ENCODE measurements at regions not wholly inside any gene's neighbourhood (a gene's known extent, or its start where the extent isn't known, plus 50 kb on each side); places are given as distances from the start of the nearest gene placed in this dataset.

- Mint-ChIP-seq H3K27me3 (peaks cover 0 to 5% of the 10 kb centered on the region in 2 donors), H3K4me1 (ENCODE audit: low read depth in 2 of 2) (no peaks in the 10 kb centered on the region), H3K36me3 (no peaks in the 10 kb centered on the region), H3K4me3 (no peak overlapping the region), H3K27ac (no peak overlapping the region), H3K9me3 (peaks cover 4% of the 10 kb centered on the region)
- DNase-seq (ENCODE audit: low spot score) (no peak), ATAC-seq (no peak)
These were observed 244.5 kb downstream of the MEIS1 start for GRCh38 chr2:66679442-66679841.

GRCh38 chr2:66682476-66682875, 247.6 kb downstream of the MEIS1 start:
- H3K4me1 Mint-ChIP-seq (ENCODE audit: low read depth in 2 of 2), result no peaks in the 10 kb centered on the region
- H3K27me3 Mint-ChIP-seq, result peaks cover 0 to 2% of the 10 kb centered on the region in 2 donors
- H3K9me3 Mint-ChIP-seq, result no peaks in the 10 kb centered on the region
- DNase-seq (ENCODE audit: low spot score), result no peak
- H3K36me3 Mint-ChIP-seq, result no peaks in the 10 kb centered on the region
- ATAC-seq, result no peak
- H3K4me3 Mint-ChIP-seq, result no peak overlapping the region
- H3K27ac Mint-ChIP-seq, result no peak overlapping the region

GRCh38 chr2:66683064-66683463, 248.1 kb downstream of the MEIS1 start:
- Mint-ChIP-seq H3K36me3 (no peaks in the 10 kb centered on the region), H3K9me3 (no peaks in the 10 kb centered on the region), H3K4me1 (ENCODE audit: low read depth in 2 of 2) (no peaks in the 10 kb centered on the region), H3K27me3 (peaks cover 0 to 2% of the 10 kb centered on the region in 2 donors), H3K27ac (no peak overlapping the region), H3K4me3 (no peak overlapping the region)
- DNase-seq (ENCODE audit: low spot score), result no peak
- no peak for ATAC-seq

- no peak overlapping the region for H3K4me3 Mint-ChIP-seq
- DNase-seq (ENCODE audit: low spot score) (no peak), ATAC-seq (no peak)
- no peaks in the 10 kb centered on the region for H3K4me1 Mint-ChIP-seq (ENCODE audit: low read depth in 2 of 2)
- H3K9me3 Mint-ChIP-seq, result no peaks in the 10 kb centered on the region
- no peaks in the 10 kb centered on the region for H3K36me3 Mint-ChIP-seq
- H3K27ac Mint-ChIP-seq, result no peak overlapping the region
- peaks cover 0 to 2% of the 10 kb centered on the region in 2 donors for H3K27me3 Mint-ChIP-seq
These were observed 248.7 kb downstream of the MEIS1 start for GRCh38 chr2:66683599-66683998.

- no peaks in the 10 kb centered on the region for H3K4me1 Mint-ChIP-seq (ENCODE audit: low read depth in 2 of 2)
- DNase-seq (ENCODE audit: low spot score), result no peak
- H3K9me3 Mint-ChIP-seq, result no peaks in the 10 kb centered on the region
These were observed 249.4 kb downstream of the MEIS1 start for GRCh38 chr2:66684289-66684688.

GRCh38 chr2:66686755-66687154, 251.8 kb downstream of the MEIS1 start:
- Mint-ChIP-seq H3K27me3 (no peaks in the 10 kb centered on the region), H3K4me3 (no peak overlapping the region)

More at GRCh38 chr2:66684289-66684688, 249.4 kb downstream of the MEIS1 start:
- ATAC-seq, result no peak
- Mint-ChIP-seq H3K36me3 (no peaks in the 10 kb centered on the region), H3K4me3 (no peak overlapping the region), H3K27ac (no peak overlapping the region), H3K27me3 (peaks cover 0 to under 1% of the 10 kb centered on the region in 2 donors)

GRCh38 chr2:66688951-66689350, 254.0 kb downstream of the MEIS1 start:
- no peak overlapping the region for H3K4me3 Mint-ChIP-seq
- H3K4me1 Mint-ChIP-seq (ENCODE audit: low read depth in 2 of 2), result no peaks in the 10 kb centered on the region
- DNase-seq (ENCODE audit: low spot score), result no peak
- no peaks in the 10 kb centered on the region for H3K27me3 Mint-ChIP-seq
- no peak overlapping the region for H3K27ac Mint-ChIP-seq
- no peaks in the 10 kb centered on the region for H3K9me3 Mint-ChIP-seq
- ATAC-seq, result no peak
- no peaks in the 10 kb centered on the region for H3K36me3 Mint-ChIP-seq

More at GRCh38 chr2:66686755-66687154, 251.8 kb downstream of the MEIS1 start:
- Mint-ChIP-seq H3K36me3 (no peaks in the 10 kb centered on the region), H3K9me3 (no peaks in the 10 kb centered on the region), H3K4me1 (ENCODE audit: low read depth in 2 of 2) (no peaks in the 10 kb centered on the region), H3K27ac (no peak overlapping the region)
- no peak for ATAC-seq
- DNase-seq (ENCODE audit: low spot score), result no peak

GRCh38 chr2:66689456-66690051, 254.6 kb downstream of the MEIS1 start:
- H3K4me3 Mint-ChIP-seq, result no peak overlapping the region
- no peak for ATAC-seq
- no peak overlapping the region for H3K27ac Mint-ChIP-seq
- H3K27me3 Mint-ChIP-seq, result no peaks in the 10 kb centered on the region
- no peak for DNase-seq (ENCODE audit: low spot score)
- H3K4me1 Mint-ChIP-seq (ENCODE audit: low read depth in 2 of 2), result no peaks in the 10 kb centered on the region
- H3K36me3 Mint-ChIP-seq, result no peaks in the 10 kb centered on the region
- no peaks in the 10 kb centered on the region for H3K9me3 Mint-ChIP-seq

- H3K4me3 Mint-ChIP-seq, result no peak overlapping the region
- no peak for ATAC-seq
- no peaks in the 10 kb centered on the region for H3K27me3 Mint-ChIP-seq
- no peaks in the 10 kb centered on the region for H3K9me3 Mint-ChIP-seq
- H3K4me1 Mint-ChIP-seq (ENCODE audit: low read depth in 2 of 2), result no peaks in the 10 kb centered on the region
- no peak overlapping the region for H3K27ac Mint-ChIP-seq
- no peak for DNase-seq (ENCODE audit: low spot score)
- no peaks in the 10 kb centered on the region for H3K36me3 Mint-ChIP-seq
These were observed 256.4 kb downstream of the MEIS1 start for GRCh38 chr2:66691031-66691965.

GRCh38 chr2:66692521-66693054, 257.7 kb downstream of the MEIS1 start:
- Mint-ChIP-seq H3K4me1 (ENCODE audit: low read depth in 2 of 2) (no peaks in the 10 kb centered on the region), H3K36me3 (no peaks in the 10 kb centered on the region), H3K27ac (no peak overlapping the region), H3K27me3 (no peaks in the 10 kb centered on the region), H3K9me3 (no peaks in the 10 kb centered on the region), H3K4me3 (no peak overlapping the region)
- DNase-seq (ENCODE audit: low spot score) (no peak), ATAC-seq (no peak)

- Mint-ChIP-seq H3K27ac (no peak overlapping the region), H3K27me3 (no peaks in the 10 kb centered on the region), H3K4me1 (ENCODE audit: low read depth in 2 of 2) (no peaks in the 10 kb centered on the region), H3K36me3 (no peaks in the 10 kb centered on the region), H3K4me3 (no peak overlapping the region), H3K9me3 (no peaks in the 10 kb centered on the region)
- DNase-seq (ENCODE audit: low spot score) (no peak), ATAC-seq (no peak)
These were observed 258.4 kb downstream of the MEIS1 start for GRCh38 chr2:66693076-66693965.

- no peaks in the 10 kb centered on the region for H3K4me1 Mint-ChIP-seq (ENCODE audit: low read depth in 2 of 2)
- no peaks in the 10 kb centered on the region for H3K9me3 Mint-ChIP-seq
These were observed 259.3 kb downstream of the MEIS1 start for GRCh38 chr2:66694087-66694860.

GRCh38 chr2:66695226-66695735, 260.4 kb downstream of the MEIS1 start:
- Mint-ChIP-seq H3K36me3 (no peaks in the 10 kb centered on the region), H3K27me3 (no peaks in the 10 kb centered on the region), H3K9me3 (no peaks in the 10 kb centered on the region), H3K4me3 (no peak overlapping the region), H3K4me1 (ENCODE audit: low read depth in 2 of 2) (no peaks in the 10 kb centered on the region), H3K27ac (no peak overlapping the region)
- DNase-seq (ENCODE audit: low spot score), result no peak
- ATAC-seq, result no peak

More at GRCh38 chr2:66694087-66694860, 259.3 kb downstream of the MEIS1 start:
- H3K36me3 Mint-ChIP-seq, result no peaks in the 10 kb centered on the region
- H3K27ac Mint-ChIP-seq, result no peak overlapping the region
- H3K27me3 Mint-ChIP-seq, result no peaks in the 10 kb centered on the region
- H3K4me3 Mint-ChIP-seq, result no peak overlapping the region
- ATAC-seq (no peak), DNase-seq (ENCODE audit: low spot score) (no peak)

Measured in natural killer cell treated with Interleukin-12 subunit alpha and Interleukin-12 subunit beta and Interleukin-15 and Interleukin-18, amount 100 ng/mL, for 72 hours (primary cell).